ENCODE measurements at regions not wholly inside any gene's neighbourhood (a gene's known extent, or its start where the extent isn't known, plus 50 kb on each side); places are given as distances from the start of the nearest gene placed in this dataset.

DNA sequence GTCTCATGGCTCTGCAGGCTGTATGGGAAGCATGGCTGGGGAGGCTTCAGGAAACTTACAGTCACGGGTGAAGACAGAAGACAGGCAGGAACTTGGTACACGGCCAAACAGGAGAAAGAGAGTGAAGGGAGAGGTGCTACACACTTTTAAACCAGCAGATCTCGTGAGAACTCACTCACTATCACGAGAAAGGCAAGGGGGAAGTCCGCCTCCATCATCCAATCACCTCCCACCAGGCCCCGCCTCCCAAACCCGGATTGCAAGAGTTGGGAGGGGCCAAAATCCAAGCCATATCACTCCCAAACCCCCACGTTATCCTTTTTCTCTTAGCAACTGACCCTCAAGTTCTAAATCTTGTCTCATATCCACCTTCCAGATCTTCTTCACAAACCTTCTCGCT lies 1710.5 kb upstream of the TENM3 start:
- POLR2A ChIA-PET = no interaction called here
- Mint-ChIP-seq H3K27ac (ENCODE audit: low read depth, unreplicated experiment) (no peak overlapping the region), H3K9me3 (ENCODE audit: unreplicated experiment) (no peaks in the 10 kb centered on the region), H3K36me3 (ENCODE audit: insufficient read depth, unreplicated experiment) (no peaks in the 10 kb centered on the region), H3K4me1 (ENCODE audit: insufficient read depth, unreplicated experiment) (peaks cover 6% of the 10 kb centered on the region), H3K4me3 (ENCODE audit: unreplicated experiment) (no peak overlapping the region), H3K27me3 (ENCODE audit: insufficient read depth, unreplicated experiment) (peaks cover 7% of the 10 kb centered on the region)
- BruUV-seq (replicated peaks) = no TSS peak
- DNase-seq (ENCODE audit: unreplicated experiment) = no peak
- intact Hi-C loops (cut with micrococcal nuclease) = no loop called here
- CTCF ChIA-PET = no interaction called here
- TF ChIP-seq, protein P1, sequence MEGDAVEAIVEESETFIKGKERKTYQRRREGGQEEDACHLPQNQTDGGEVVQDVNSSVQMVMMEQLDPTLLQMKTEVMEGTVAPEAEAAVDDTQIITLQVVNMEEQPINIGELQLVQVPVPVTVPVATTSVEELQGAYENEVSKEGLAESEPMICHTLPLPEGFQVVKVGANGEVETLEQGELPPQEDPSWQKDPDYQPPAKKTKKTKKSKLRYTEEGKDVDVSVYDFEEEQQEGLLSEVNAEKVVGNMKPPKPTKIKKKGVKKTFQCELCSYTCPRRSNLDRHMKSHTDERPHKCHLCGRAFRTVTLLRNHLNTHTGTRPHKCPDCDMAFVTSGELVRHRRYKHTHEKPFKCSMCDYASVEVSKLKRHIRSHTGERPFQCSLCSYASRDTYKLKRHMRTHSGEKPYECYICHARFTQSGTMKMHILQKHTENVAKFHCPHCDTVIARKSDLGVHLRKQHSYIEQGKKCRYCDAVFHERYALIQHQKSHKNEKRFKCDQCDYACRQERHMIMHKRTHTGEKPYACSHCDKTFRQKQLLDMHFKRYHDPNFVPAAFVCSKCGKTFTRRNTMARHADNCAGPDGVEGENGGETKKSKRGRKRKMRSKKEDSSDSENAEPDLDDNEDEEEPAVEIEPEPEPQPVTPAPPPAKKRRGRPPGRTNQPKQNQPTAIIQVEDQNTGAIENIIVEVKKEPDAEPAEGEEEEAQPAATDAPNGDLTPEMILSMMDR (IDR thresholded peaks at IDR 0.05; ENCODE audit: unreplicated experiment) = no peak

DNA sequence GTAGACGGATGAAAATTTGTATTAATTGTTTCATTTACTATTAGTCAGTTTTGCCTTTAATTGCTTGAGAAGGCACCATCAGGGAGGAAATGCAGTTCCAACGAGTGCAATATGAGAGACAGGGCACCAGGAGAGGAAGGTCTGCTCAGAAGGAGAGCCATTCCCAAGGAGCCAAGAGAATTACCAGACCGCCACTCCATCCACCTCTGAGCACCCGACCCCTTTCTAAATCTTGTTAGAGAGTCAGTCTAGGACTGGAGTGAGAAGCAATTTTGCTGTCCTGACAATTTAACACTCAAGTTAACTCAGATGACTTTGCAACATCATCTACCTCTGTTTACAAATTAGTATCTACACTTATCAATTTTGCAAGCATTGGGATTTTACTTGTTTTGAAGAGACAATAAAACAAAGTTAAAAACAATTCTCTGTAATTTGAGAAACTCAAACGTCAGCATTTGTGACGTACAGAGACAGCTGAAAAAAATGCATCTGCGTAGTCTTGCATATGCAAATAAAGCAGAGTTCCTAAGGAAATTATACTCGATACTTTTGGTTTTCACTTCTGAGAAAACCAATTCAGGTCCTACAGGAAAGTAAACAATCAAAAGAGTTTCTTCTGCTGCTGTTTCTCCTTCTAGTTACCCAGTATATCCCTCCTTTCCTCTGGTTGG lies 1704.7 kb upstream of the TENM3 start:
- Mint-ChIP-seq H3K27me3 (ENCODE audit: insufficient read depth, unreplicated experiment) (peaks cover 13% of the 10 kb centered on the region), H3K9me3 (ENCODE audit: unreplicated experiment) (no peaks in the 10 kb centered on the region), H3K4me3 (ENCODE audit: unreplicated experiment) (no peak overlapping the region), H3K4me1 (ENCODE audit: insufficient read depth, unreplicated experiment) (peaks cover 13% of the 10 kb centered on the region), H3K27ac (ENCODE audit: low read depth, unreplicated experiment) (no peak overlapping the region), H3K36me3 (ENCODE audit: insufficient read depth, unreplicated experiment) (no peaks in the 10 kb centered on the region)
- intact Hi-C loops (cut with micrococcal nuclease) = no loop called here
- POLR2A ChIA-PET = no interaction called here
- no peak for DNase-seq (ENCODE audit: unreplicated experiment)
- CTCF ChIA-PET = no interaction called here
- no TSS peak for BruUV-seq (replicated peaks)
- TF ChIP-seq, protein P1 (IDR thresholded peaks at IDR 0.05; ENCODE audit: unreplicated experiment) = no peak

DNA sequence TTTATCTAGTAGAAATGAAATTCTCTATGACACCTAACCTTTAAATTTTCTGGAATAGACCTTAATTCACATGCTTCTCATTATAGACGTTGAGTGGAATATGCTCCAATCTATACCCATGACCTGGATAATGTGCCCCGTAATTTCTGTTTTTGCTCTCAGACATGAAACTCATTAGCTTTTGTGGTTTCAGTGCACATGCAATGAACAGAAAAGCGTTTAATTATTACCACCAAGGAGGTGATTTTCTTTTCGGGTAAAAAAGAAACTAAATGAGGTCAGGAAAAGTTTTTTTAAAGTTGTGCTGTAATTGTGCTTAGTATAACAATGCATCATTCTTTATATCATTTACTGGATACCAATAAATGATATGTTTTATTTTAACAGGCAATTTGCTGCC lies 1703.9 kb upstream of the TENM3 start:
- TF ChIP-seq, protein P1 (IDR thresholded peaks at IDR 0.05; ENCODE audit: unreplicated experiment) = no peak
- POLR2A ChIA-PET = no interaction called here
- H3K4me1 Mint-ChIP-seq (ENCODE audit: insufficient read depth, unreplicated experiment) = peaks cover 13% of the 10 kb centered on the region
- CTCF ChIA-PET = interaction anchor here (0.9 kb wide), 1 partner anchor 166 kb away, joined by 3 read pairs; no protein-coding TSS in a partner anchor
- DNase-seq (ENCODE audit: unreplicated experiment) = no peak
- H3K9me3 Mint-ChIP-seq (ENCODE audit: unreplicated experiment) = no peaks in the 10 kb centered on the region
- H3K4me3 Mint-ChIP-seq (ENCODE audit: unreplicated experiment) = no peak overlapping the region
- H3K27me3 Mint-ChIP-seq (ENCODE audit: insufficient read depth, unreplicated experiment) = peaks cover 13% of the 10 kb centered on the region
- no TSS peak for BruUV-seq (replicated peaks)
- H3K36me3 Mint-ChIP-seq (ENCODE audit: insufficient read depth, unreplicated experiment) = no peaks in the 10 kb centered on the region
- H3K27ac Mint-ChIP-seq (ENCODE audit: low read depth, unreplicated experiment) = no peak overlapping the region
- intact Hi-C loops (cut with micrococcal nuclease) = no loop called here

DNA sequence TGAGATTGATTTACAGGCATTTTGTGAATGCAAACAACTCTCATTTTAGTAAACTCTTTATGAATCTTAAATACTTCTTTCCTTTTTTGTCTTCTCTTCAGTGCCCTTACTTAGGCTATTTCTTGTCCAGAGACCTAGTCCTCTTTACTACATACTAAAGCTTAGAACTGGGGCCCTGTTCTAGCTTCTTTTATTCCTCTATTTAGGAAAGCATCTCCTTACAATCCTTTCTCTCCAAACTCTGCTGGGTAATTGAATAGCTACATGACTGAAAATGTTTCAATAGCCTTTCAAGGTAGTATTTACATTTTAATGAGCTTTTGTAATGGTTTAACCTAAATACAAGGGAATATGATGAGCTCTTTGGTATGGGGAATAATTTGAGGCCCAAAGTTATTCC lies 1701.5 kb upstream of the TENM3 start:
- DNase-seq (ENCODE audit: unreplicated experiment) = no peak
- ChIA-PET CTCF (no interaction called here), POLR2A (interaction anchor here (1.2 kb wide), 1 partner anchor 15 kb away, joined by 3 read pairs; no protein-coding TSS in a partner anchor)
- no peaks in the 10 kb centered on the region for H3K9me3 Mint-ChIP-seq (ENCODE audit: unreplicated experiment)
- no peak overlapping the region for H3K27ac Mint-ChIP-seq (ENCODE audit: low read depth, unreplicated experiment)
- H3K27me3 Mint-ChIP-seq (ENCODE audit: insufficient read depth, unreplicated experiment) = peaks cover 13% of the 10 kb centered on the region
- H3K4me3 Mint-ChIP-seq (ENCODE audit: unreplicated experiment) = no peak overlapping the region
- H3K4me1 Mint-ChIP-seq (ENCODE audit: insufficient read depth, unreplicated experiment) = peaks cover 13% of the 10 kb centered on the region
- intact Hi-C loops (cut with micrococcal nuclease) = no loop called here
- BruUV-seq (replicated peaks) = no TSS peak
- TF ChIP-seq, protein P1 (IDR thresholded peaks at IDR 0.05; ENCODE audit: unreplicated experiment) = no peak
- no peaks in the 10 kb centered on the region for H3K36me3 Mint-ChIP-seq (ENCODE audit: insufficient read depth, unreplicated experiment)
